CD4-positive, CD25-positive, alpha-beta regulatory T cell (primary cell): ENCODE measurements at regions not wholly inside any gene's neighbourhood (a gene's known extent, or its start where the extent isn't known, plus 50 kb on each side); places are given as distances from the start of the nearest gene placed in this dataset.
A peak's percentile ranks its signal among the peaks of the same experiment; 100 is the strongest.

Experiments
- ATAC-seq, 2 donors: fragments of 150-1000 bp; cut with Tn5 transposase; one replicate each; pipeline ENCODE4 v1.10.0; 2021; ENCODE audit warnings: low read depth in 2 of 2, moderate number of reproducible peaks in 2 of 2, moderate library complexity in 1 of 2
- DNase-seq, 3 donors: peaks; one replicate each; pipeline versions ENCODE4 v3.0.0 to v3.0.0-alpha.2; 2012 to 2022; ENCODE audit warnings: mixed read lengths in 1 of 3
- H3K27ac ChIP-seq: one replicate; pipeline ENCODE4 v1.7.0; 2013; ENCODE audit warnings: mild to moderate bottlenecking, low read length; ENCODE audit not compliant: insufficient read depth, poor library complexity, severe bottlenecking
- H3K27me3 ChIP-seq: one replicate; pipeline ENCODE4 v1.7.0; 2013; ENCODE audit warnings: low read length; ENCODE audit not compliant: control insufficient read depth, insufficient read depth
- H3K36me3 ChIP-seq: one replicate; pipeline ENCODE4 v1.7.0; 2013; ENCODE audit warnings: mild to moderate bottlenecking, low read length, moderate library complexity; ENCODE audit not compliant: control insufficient read depth, insufficient read depth
- H3K4me1 ChIP-seq: 2 replicates; pipeline ENCODE4 v1.7.0; 2013; ENCODE audit warnings: mild to moderate bottlenecking, low read length; ENCODE audit not compliant: insufficient read depth, control insufficient read depth, poor library complexity, severe bottlenecking
- H3K4me3 ChIP-seq: one replicate; pipeline ENCODE4 v1.7.0; 2013; ENCODE audit warnings: low read depth, mild to moderate bottlenecking, low read length, moderate library complexity
- H3K9me3 ChIP-seq, 2 experiments: 1 replicate in 1 of 2; 2 replicates in 1 of 2; pipeline ENCODE4 v1.7.0; 2013; ENCODE audit warnings: low read length in 2 of 2, mild to moderate bottlenecking in 1 of 2, moderate library complexity in 1 of 2; ENCODE audit not compliant: control insufficient read depth in 2 of 2
- H3K27ac Mint-ChIP-seq, 3 donors: one replicate each; pipeline ENCODE4 v1.8.0; 2020 to 2022; ENCODE audit warnings: mild to moderate bottlenecking in 3 of 3, mixed read lengths in 3 of 3, moderate library complexity in 2 of 3
- H3K27me3 Mint-ChIP-seq: one replicate; pipeline ENCODE4 v1.8.0; 2022; ENCODE audit warnings: mild to moderate bottlenecking, mixed read lengths
- H3K36me3 Mint-ChIP-seq: one replicate; pipeline ENCODE4 v1.8.0; 2020; ENCODE audit warnings: mixed read lengths
- H3K4me1 Mint-ChIP-seq, 4 donors: one replicate each; pipeline ENCODE4 v1.8.0; 2020 to 2022; ENCODE audit warnings: mixed read lengths in 4 of 4, mild to moderate bottlenecking in 1 of 4
- H3K4me3 Mint-ChIP-seq, 4 donors: one replicate each; pipeline ENCODE4 v1.8.0; 2020 to 2022; ENCODE audit warnings: mild to moderate bottlenecking in 4 of 4, mixed read lengths in 4 of 4, moderate library complexity in 3 of 4
- H3K9me3 Mint-ChIP-seq, 7 donors: one replicate each; pipeline ENCODE4 v1.8.0; 2020 to 2022; ENCODE audit warnings: mixed read lengths in 7 of 7, mild to moderate bottlenecking in 3 of 7, moderate library complexity in 2 of 7

DNA sequence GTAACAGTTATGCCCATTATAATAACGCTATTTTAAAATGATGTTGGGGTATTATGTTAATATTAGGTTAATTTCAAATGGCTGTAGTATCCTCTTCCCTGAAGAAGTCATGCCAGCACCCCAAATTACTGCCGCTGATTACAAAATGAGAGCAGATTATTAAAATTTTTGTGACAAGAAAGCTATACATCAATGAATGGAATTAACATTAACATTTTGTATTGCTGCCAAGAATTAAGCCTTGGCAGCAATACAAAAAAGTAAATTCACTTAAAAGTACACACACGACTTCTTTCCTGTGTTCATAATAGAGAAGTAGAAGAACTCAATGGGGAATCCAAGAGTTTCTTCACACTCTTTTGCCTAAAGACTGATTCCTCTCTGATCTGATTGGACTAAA, 482.8 kb downstream of the STIM2 start:
- H3K4me1 ChIP-seq = no peaks in the 10 kb centered on the region
- H3K4me1 Mint-ChIP-seq = no peaks in the 10 kb centered on the region
- DNase-seq = no peak
- no peak overlapping the region for H3K27ac Mint-ChIP-seq
- no peaks in the 10 kb centered on the region for H3K9me3 ChIP-seq
- no peaks in the 10 kb centered on the region for H3K36me3 Mint-ChIP-seq
- H3K27me3 ChIP-seq = no peaks in the 10 kb centered on the region
- H3K27me3 Mint-ChIP-seq = no peaks in the 10 kb centered on the region
- no peak overlapping the region for H3K27ac ChIP-seq
- no peak for ATAC-seq
- peaks cover 0 to 3% (median 2%) of the 10 kb centered on the region in 7 donors for H3K9me3 Mint-ChIP-seq
- no peak overlapping the region for H3K4me3 Mint-ChIP-seq
- no peak overlapping the region for H3K4me3 ChIP-seq
- H3K36me3 ChIP-seq = no peaks in the 10 kb centered on the region

DNA sequence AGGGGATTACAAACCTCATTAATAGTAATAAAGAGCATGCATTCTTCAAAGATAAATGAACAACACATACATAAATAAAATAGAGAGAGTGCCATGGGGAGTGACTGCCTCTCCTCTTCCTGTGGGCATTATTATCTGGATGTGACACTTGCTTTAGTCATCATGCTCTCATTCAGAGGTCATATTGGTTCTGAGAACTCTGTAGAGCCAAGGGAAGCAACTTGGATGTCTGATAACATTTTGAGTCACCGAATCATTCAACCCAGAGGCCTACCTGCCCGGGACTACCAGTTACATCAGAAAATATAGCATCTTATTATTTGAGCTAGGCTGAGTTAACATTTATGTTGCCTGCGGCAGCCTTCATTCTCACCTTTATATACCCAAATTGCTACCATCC, 489.5 kb downstream of the STIM2 start:
- no peaks in the 10 kb centered on the region for H3K36me3 ChIP-seq
- Mint-ChIP-seq H3K27ac (no peak overlapping the region), H3K4me1 (no peaks in the 10 kb centered on the region), H3K27me3 (no peaks in the 10 kb centered on the region), H3K9me3 (peaks cover 0 to 13% (median 3%) of the 10 kb centered on the region in 7 donors), H3K4me3 (no peak overlapping the region), H3K36me3 (no peaks in the 10 kb centered on the region)
- no peak for ATAC-seq
- peaks cover 0 to 1% of the 10 kb centered on the region in 2 experiments for H3K9me3 ChIP-seq
- DNase-seq = no peak
- H3K27me3 ChIP-seq = no peaks in the 10 kb centered on the region
- H3K4me1 ChIP-seq = no peaks in the 10 kb centered on the region
- H3K4me3 ChIP-seq = no peak overlapping the region
- no peak overlapping the region for H3K27ac ChIP-seq

DNA sequence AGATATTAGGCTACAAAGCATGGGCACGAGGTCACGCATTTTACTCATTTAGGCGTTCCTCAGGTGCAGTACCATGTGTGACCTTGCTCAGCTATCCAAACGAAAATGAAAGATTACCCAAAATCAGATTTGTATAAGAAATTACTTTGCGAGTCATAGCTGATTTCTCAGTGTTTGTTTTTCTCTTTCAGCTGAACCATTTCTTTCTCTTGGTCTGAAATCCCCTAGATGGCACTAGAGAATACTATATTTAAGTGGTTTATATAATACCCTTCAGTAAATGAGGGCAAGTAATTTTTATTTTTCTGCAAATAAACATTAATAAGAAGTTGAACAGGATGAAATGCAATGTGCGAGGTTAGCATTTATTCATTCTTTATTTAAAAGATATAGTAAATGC, 496.6 kb downstream of the STIM2 start:
- no peaks in the 10 kb centered on the region for H3K4me1 Mint-ChIP-seq
- ATAC-seq (no peak), DNase-seq (no peak)
- no peaks in the 10 kb centered on the region for H3K27me3 Mint-ChIP-seq
- Histone ChIP-seq H3K27me3 (no peaks in the 10 kb centered on the region), H3K27ac (no peak overlapping the region), H3K4me1 (no peaks in the 10 kb centered on the region), H3K36me3 (no peaks in the 10 kb centered on the region), H3K9me3 (peaks cover 0 to 1% of the 10 kb centered on the region in 2 experiments), H3K4me3 (no peak overlapping the region)
- peaks cover 0 to 12% (median 1%) of the 10 kb centered on the region in 7 donors for H3K9me3 Mint-ChIP-seq
- H3K27ac Mint-ChIP-seq = no peak overlapping the region
- H3K4me3 Mint-ChIP-seq = no peak overlapping the region
- H3K36me3 Mint-ChIP-seq = no peaks in the 10 kb centered on the region

DNA sequence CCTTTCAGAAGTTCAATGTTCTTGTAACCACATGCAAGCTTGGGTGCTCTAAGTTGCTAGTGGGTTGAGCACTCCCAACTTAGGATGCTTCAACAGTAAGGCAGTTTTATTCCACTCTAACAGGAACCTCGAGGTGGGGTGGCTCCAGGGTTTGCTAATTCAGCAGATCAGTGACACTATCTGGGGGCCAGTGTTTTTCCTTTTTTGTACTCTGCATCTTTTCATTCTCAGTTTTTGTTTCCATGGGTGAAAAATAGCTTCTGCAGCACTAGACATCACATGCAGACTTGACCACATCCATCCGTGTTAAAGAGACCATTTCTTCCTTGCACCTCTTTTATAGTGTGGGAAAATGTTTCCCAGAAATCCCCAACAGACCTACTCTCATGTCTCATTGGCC, 497.6 kb downstream of the STIM2 start:
- Histone ChIP-seq H3K36me3 (no peaks in the 10 kb centered on the region), H3K27me3 (no peaks in the 10 kb centered on the region), H3K9me3 (no peaks in the 10 kb centered on the region), H3K4me1 (no peaks in the 10 kb centered on the region), H3K27ac (no peak overlapping the region), H3K4me3 (no peak overlapping the region)
- no peaks in the 10 kb centered on the region for H3K27me3 Mint-ChIP-seq
- no peaks in the 10 kb centered on the region for H3K36me3 Mint-ChIP-seq
- no peaks in the 10 kb centered on the region for H3K4me1 Mint-ChIP-seq
- ATAC-seq (no peak), DNase-seq (no peak)
- H3K9me3 Mint-ChIP-seq = peaks cover 0 to 8% (median 0%) of the 10 kb centered on the region in 7 donors
- H3K27ac Mint-ChIP-seq = no peak overlapping the region
- no peak overlapping the region for H3K4me3 Mint-ChIP-seq

DNA sequence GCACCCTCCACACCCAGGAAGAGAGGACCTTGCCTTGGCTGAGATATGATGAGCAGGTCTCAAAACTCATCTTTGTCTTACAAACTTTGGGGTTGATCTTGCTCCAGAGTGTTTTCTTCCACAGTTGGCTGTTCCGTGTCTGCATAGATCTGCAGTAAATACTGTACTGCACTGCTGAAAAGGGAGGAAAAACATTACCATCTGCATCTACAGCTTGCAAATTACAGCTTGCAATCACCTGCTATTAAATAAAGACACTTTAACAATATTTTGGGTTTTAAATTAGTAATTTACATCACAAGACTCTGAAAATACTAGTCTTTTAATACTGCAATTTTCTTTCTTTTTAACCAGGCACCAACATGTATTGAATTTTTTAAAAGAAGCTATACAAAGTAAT, 499.5 kb downstream of the STIM2 start:
- H3K36me3 Mint-ChIP-seq = no peaks in the 10 kb centered on the region
- no peak for DNase-seq
- H3K4me3 ChIP-seq = no peak overlapping the region
- no peaks in the 10 kb centered on the region for H3K4me1 Mint-ChIP-seq
- H3K27me3 Mint-ChIP-seq = no peaks in the 10 kb centered on the region
- peaks cover 0 to under 1% (median 0%) of the 10 kb centered on the region in 7 donors for H3K9me3 Mint-ChIP-seq
- no peaks in the 10 kb centered on the region for H3K27me3 ChIP-seq
- H3K36me3 ChIP-seq = no peaks in the 10 kb centered on the region
- no peak overlapping the region for H3K4me3 Mint-ChIP-seq
- H3K27ac ChIP-seq = no peak overlapping the region
- no peak overlapping the region for H3K27ac Mint-ChIP-seq
- no peak for ATAC-seq
- H3K4me1 ChIP-seq = no peaks in the 10 kb centered on the region
- no peaks in the 10 kb centered on the region for H3K9me3 ChIP-seq

DNA sequence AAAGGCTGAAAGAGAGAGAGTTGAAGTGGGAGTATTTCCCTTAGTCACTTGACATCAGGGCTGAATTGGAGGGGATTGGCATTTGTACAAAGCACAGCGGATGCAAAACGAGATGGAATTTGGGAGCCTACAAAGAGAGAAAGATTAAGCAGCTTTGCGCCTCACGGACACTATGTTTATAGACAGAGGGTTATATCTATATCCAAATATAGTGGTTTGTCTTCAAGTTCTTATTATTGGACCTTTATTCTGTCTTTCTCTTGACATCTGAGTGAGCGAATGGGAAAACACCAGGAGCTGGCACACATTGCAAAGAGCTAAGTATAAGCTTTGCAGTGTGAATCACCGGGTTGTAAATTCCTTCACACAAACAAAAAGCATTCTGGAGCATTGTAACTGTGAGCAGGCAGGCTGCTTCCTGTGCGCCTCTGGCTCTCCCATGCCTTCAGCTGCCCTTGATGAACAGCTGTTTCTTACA, 500.2 kb downstream of the STIM2 start:
- Mint-ChIP-seq H3K4me3 (no peak overlapping the region), H3K36me3 (no peaks in the 10 kb centered on the region), H3K4me1 (no peaks in the 10 kb centered on the region), H3K27me3 (no peaks in the 10 kb centered on the region), H3K27ac (no peak overlapping the region), H3K9me3 (no peaks in the 10 kb centered on the region)
- no peaks in the 10 kb centered on the region for H3K27me3 ChIP-seq
- no peak overlapping the region for H3K4me3 ChIP-seq
- no peak overlapping the region for H3K27ac ChIP-seq
- no peak for ATAC-seq
- H3K36me3 ChIP-seq = no peaks in the 10 kb centered on the region
- no peaks in the 10 kb centered on the region for H3K4me1 ChIP-seq
- no peaks in the 10 kb centered on the region for H3K9me3 ChIP-seq
- DNase-seq = no peak

DNA sequence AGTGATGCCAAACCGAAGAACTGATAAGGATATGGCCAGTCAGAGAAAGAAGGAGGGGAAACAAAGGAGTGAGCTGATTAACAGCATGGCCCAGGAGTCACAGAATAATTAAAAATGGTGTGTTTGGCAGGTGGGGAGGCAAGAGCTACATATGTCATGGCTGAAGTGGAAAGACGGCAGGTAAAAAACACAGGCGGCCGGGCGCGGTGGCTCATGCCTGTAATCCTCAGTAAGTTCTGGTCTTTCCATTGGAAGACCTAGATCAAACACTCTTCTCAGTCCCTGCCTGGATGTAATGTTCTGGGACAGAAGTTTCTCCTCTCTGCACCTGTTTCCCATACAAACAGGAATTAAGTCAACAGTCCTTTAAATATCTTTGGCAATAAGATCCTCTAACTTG, 503.9 kb downstream of the STIM2 start:
- no peaks in the 10 kb centered on the region for H3K27me3 ChIP-seq
- H3K4me3 ChIP-seq = no peak overlapping the region
- Mint-ChIP-seq H3K36me3 (no peaks in the 10 kb centered on the region), H3K4me1 (no peaks in the 10 kb centered on the region), H3K27ac (peak overlapping the region in 1 of 3 donors; percentile 2), H3K9me3 (no peaks in the 10 kb centered on the region), H3K27me3 (no peaks in the 10 kb centered on the region), H3K4me3 (no peak overlapping the region)
- no peaks in the 10 kb centered on the region for H3K4me1 ChIP-seq
- no peaks in the 10 kb centered on the region for H3K9me3 ChIP-seq
- H3K27ac ChIP-seq = no peak overlapping the region
- ATAC-seq (no peak), DNase-seq (no peak)
- no peaks in the 10 kb centered on the region for H3K36me3 ChIP-seq

DNA sequence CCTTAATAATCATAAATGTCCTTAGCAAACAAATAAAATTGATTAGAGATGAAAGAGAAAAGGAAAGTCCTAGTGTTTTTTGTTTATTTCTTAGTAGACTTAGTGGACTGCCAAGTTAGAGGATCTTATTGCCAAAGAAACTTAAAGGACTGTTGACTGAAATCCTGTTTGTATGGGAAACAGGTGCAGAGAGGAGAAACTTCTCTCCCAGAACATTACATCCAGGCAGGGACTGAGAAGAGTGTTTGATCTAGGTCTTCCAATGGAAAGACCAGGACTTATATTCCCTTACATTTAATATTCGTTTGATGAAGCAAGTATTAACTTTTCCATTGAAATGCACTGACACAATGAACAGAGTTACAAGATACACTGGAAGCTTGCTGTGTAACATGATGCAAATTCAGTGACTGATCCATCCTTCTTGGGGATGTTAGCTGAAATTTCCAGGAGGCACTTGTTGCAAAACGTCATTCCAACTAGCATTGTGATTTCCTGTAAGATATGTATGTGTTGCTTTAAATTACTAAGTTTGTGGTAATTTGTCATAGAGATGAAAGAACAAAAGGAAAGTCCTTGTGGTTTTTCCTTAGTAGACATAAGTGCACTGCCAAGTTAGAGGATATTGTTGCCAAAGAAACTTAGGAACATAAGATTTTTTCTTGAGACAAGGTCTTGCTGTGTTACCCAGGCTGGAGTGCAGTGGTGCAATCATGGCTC, 505.6 kb downstream of the STIM2 start:
- ATAC-seq = no peak
- H3K4me1 Mint-ChIP-seq = no peaks in the 10 kb centered on the region

More for the DNA sequence above, 505.6 kb downstream of the STIM2 start:
- no peak overlapping the region for H3K27ac ChIP-seq
- no peak overlapping the region for H3K4me3 ChIP-seq
- H3K27me3 ChIP-seq = no peaks in the 10 kb centered on the region
- H3K9me3 Mint-ChIP-seq = no peaks in the 10 kb centered on the region
- H3K36me3 Mint-ChIP-seq = no peaks in the 10 kb centered on the region
- H3K4me3 Mint-ChIP-seq = no peak overlapping the region
- H3K4me1 ChIP-seq = no peaks in the 10 kb centered on the region
- no peak overlapping the region for H3K27ac Mint-ChIP-seq
- DNase-seq = no peak
- H3K36me3 ChIP-seq = no peaks in the 10 kb centered on the region
- H3K27me3 Mint-ChIP-seq = no peaks in the 10 kb centered on the region
- no peaks in the 10 kb centered on the region for H3K9me3 ChIP-seq
